IMR-90 (cell line): ENCODE measurements at regions not wholly inside any gene's neighbourhood (a gene's known extent, or its start where the extent isn't known, plus 50 kb on each side); places are given as distances from the start of the nearest gene placed in this dataset.

Source experiments
- ATAC-seq: fragments of 200-7000 bp; cut with Tn5 transposase; 2 replicates; pipeline ENCODE4 v1.9.1; 2020; ENCODE audit warnings: low read depth, mild to moderate bottlenecking, moderate library complexity
- BruUV-seq: library from RNA; stranded (reverse); fragments of 400-500 nt; replicated peaks from 2 replicates; lab custom pipeline; 2021; lab: Mats Ljungman, UMichigan
- CTCF ChIA-PET: fragments of 300-600 bp; formaldehyde crosslinking; extraction: SDS; loops from one replicate; lab custom pipeline; 2021; ENCODE audit warnings: antibody characterized with exemption; lab: Yijun Ruan, JAX
- POLR2A ChIA-PET: fragments of 300-600 bp; sonication (Branson Sonifier 250); formaldehyde crosslinking; loops from one replicate; lab custom pipeline; 2022; ENCODE audit warnings: antibody characterized with exemption; ENCODE audit not compliant: unreplicated experiment; lab: Charles Lee
- DNase-seq: peaks from one replicate; pipeline ENCODE4 v3.0.0; 2013
- H2AFZ ChIP-seq: replicated peaks from 2 replicates; pipeline ENCODE3; 2013; ENCODE audit warnings: low read length, mild to moderate bottlenecking; ENCODE audit not compliant: poor library complexity
- H2AK5ac ChIP-seq: 2 replicates; pipeline ENCODE4 v1.6.1; 2013; ENCODE audit warnings: low read depth, low read length, inconsistent platforms
- H2AK9ac ChIP-seq: replicated peaks from 2 replicates; pipeline ENCODE3; 2013; ENCODE audit warnings: mild to moderate bottlenecking, low read depth, low read length, moderate library complexity; ENCODE audit not compliant: poor library complexity
- H2BK120ac ChIP-seq: 2 replicates; pipeline ENCODE4 v1.6.1; 2013; ENCODE audit warnings: low read depth, low read length, inconsistent platforms
- H2BK15ac ChIP-seq: 3 replicates; pipeline ENCODE4 v1.6.1; 2013; ENCODE audit warnings: low read depth, low read length, inconsistent platforms
- H2BK20ac ChIP-seq: 2 replicates; pipeline ENCODE4 v1.6.1; 2013; ENCODE audit warnings: low read depth, mild to moderate bottlenecking, inconsistent platforms, low read length, moderate library complexity
- H2BK5ac ChIP-seq: 2 replicates; pipeline ENCODE4 v1.6.1; 2013; ENCODE audit warnings: mild to moderate bottlenecking, low read depth, low read length, inconsistent platforms; ENCODE audit not compliant: poor library complexity, severe bottlenecking
- H3K14ac ChIP-seq: replicated peaks from 2 replicates; pipeline ENCODE4 v1.6.1; 2013; ENCODE audit warnings: low read depth, low read length, inconsistent platforms
- H3K18ac ChIP-seq: 2 replicates; pipeline ENCODE4 v1.6.1; 2013; ENCODE audit warnings: low read depth, low read length, control low read depth
- H3K23ac ChIP-seq: 2 replicates; pipeline ENCODE4 v1.6.1; 2013; ENCODE audit warnings: low read depth, low read length, inconsistent platforms
- H3K27ac ChIP-seq: 2 replicates; pipeline ENCODE4 v1.5.1; 2013; ENCODE audit warnings: mild to moderate bottlenecking, control low read depth, low read length; ENCODE audit not compliant: insufficient read depth
- H3K27me3 ChIP-seq: 2 replicates; pipeline ENCODE4 v1.6.1; 2013; ENCODE audit warnings: low read length; ENCODE audit not compliant: control insufficient read depth, insufficient read depth
- H3K36me3 ChIP-seq: 2 replicates; pipeline ENCODE4 v1.6.1; 2013; ENCODE audit warnings: low read length, mixed read lengths; ENCODE audit not compliant: control insufficient read depth, insufficient read depth
- H3K4ac ChIP-seq: 2 replicates; pipeline ENCODE4 v1.6.1; 2013; ENCODE audit warnings: low read depth, low read length, inconsistent platforms
- H3K4me1 ChIP-seq: 2 replicates; pipeline ENCODE4 v1.6.1; 2013; ENCODE audit warnings: low read length, mixed read lengths; ENCODE audit not compliant: control insufficient read depth, insufficient read depth
- H3K4me2 ChIP-seq: 2 replicates; pipeline ENCODE4 v1.6.1; 2013; ENCODE audit warnings: low read depth, mild to moderate bottlenecking, control low read depth, low read length, moderate library complexity
- H3K4me3 ChIP-seq: 2 replicates; pipeline ENCODE4 v1.5.1; 2013; ENCODE audit warnings: low read depth, mild to moderate bottlenecking, control low read depth, low read length, moderate library complexity; ENCODE audit not compliant: insufficient read depth
- H3K56ac ChIP-seq: 2 replicates; pipeline ENCODE4 v1.6.1; 2013; ENCODE audit warnings: low read length, inconsistent platforms; ENCODE audit not compliant: insufficient read depth; ENCODE audit errors: extremely low read depth
- H3K79me1 ChIP-seq, 2 experiments: 2 replicates each; pipeline ENCODE4 v1.6.1; 2013; ENCODE audit warnings: low read length in 2 of 2, inconsistent platforms in 1 of 2, low read depth in 1 of 2
- H3K9ac ChIP-seq: 2 replicates; pipeline ENCODE4 v1.6.1; 2013; ENCODE audit warnings: low read depth, low read length, control low read depth
- H3K9me1 ChIP-seq: 2 replicates; pipeline ENCODE4 v1.6.1; 2013; ENCODE audit warnings: low read length, inconsistent platforms; ENCODE audit not compliant: insufficient read depth
- H3K9me3 ChIP-seq: 2 replicates; pipeline ENCODE4 v1.6.1; 2013; ENCODE audit warnings: low read length; ENCODE audit not compliant: control insufficient read depth, insufficient read depth
- H4K20me1 ChIP-seq: 2 replicates; pipeline ENCODE4 v1.6.1; 2013; ENCODE audit warnings: low read length, inconsistent platforms; ENCODE audit not compliant: insufficient read depth
- H4K5ac ChIP-seq: 2 replicates; pipeline ENCODE4 v1.6.1; 2013; ENCODE audit warnings: mild to moderate bottlenecking, low read depth, low read length, control low read depth
- H4K8ac ChIP-seq, 2 experiments: 2 replicates each; pipeline ENCODE4 v1.6.1; 2013; ENCODE audit warnings: low read depth in 2 of 2, low read length in 2 of 2, control low read depth in 1 of 2, inconsistent platforms in 1 of 2
- H4K91ac ChIP-seq: 2 replicates; pipeline ENCODE4 v1.6.1; 2013; ENCODE audit warnings: low read depth, low read length, inconsistent platforms; ENCODE audit not compliant: insufficient read depth
- BHLHE40 ChIP-seq: fragments of 150-350 bp; IDR thresholded peaks from 2 replicates; pipeline ENCODE4 v1.6.1; 2016; ENCODE audit warnings: mild to moderate bottlenecking, low read depth, low read length
- CEBPB ChIP-seq: IDR thresholded peaks from 2 replicates; pipeline ENCODE4 v1.6.1; 2012; ENCODE audit warnings: low read depth, low read length, improper control_type of control experiment
- CHD1 ChIP-seq: IDR thresholded peaks from 2 replicates; pipeline ENCODE4 v1.6.1; 2012; ENCODE audit warnings: low read depth, low read length, improper control_type of control experiment
- FOS ChIP-seq: fragments of 150-350 bp; IDR thresholded peaks from 2 replicates; pipeline ENCODE4 v1.6.1; 2016; ENCODE audit warnings: low read depth, low read length
- MAFK ChIP-seq: IDR thresholded peaks from 2 replicates; pipeline ENCODE4 v1.6.1; 2012; ENCODE audit warnings: low read depth, low read length, improper control_type of control experiment
- MAZ ChIP-seq: IDR thresholded peaks from 2 replicates; pipeline ENCODE4 v1.6.1; 2012; ENCODE audit warnings: low read depth, mild to moderate bottlenecking, low read length, improper control_type of control experiment, moderate library complexity, borderline replicate concordance
- MXI1 ChIP-seq: IDR thresholded peaks from 2 replicates; pipeline ENCODE4 v1.6.1; 2012; ENCODE audit warnings: low read depth, mild to moderate bottlenecking, low read length, moderate library complexity, borderline replicate concordance
- NFE2L2 ChIP-seq: fragments of 150-350 bp; IDR thresholded peaks from 2 replicates; pipeline ENCODE4 v1.6.1; 2016; ENCODE audit warnings: low read depth, mild to moderate bottlenecking, low read length
- POLR2A ChIP-seq: IDR thresholded peaks from 2 replicates; pipeline ENCODE4 v1.6.1; 2012; ENCODE audit warnings: mild to moderate bottlenecking, low read depth, low read length
- RAD21 ChIP-seq: IDR thresholded peaks from 2 replicates; pipeline ENCODE4 v1.6.1; 2012; ENCODE audit warnings: low read length, improper control_type of control experiment
- RCOR1 ChIP-seq: IDR thresholded peaks from 2 replicates; pipeline ENCODE4 v1.6.1; 2012; ENCODE audit warnings: mild to moderate bottlenecking, low read length, improper control_type of control experiment; ENCODE audit not compliant: insufficient replicate concordance
- RFX5 ChIP-seq: IDR thresholded peaks from 2 replicates; pipeline ENCODE4 v1.8.0; 2012; ENCODE audit warnings: low read depth, mild to moderate bottlenecking, low read length, moderate library complexity
- SMC3 ChIP-seq: fragments of 150-350 bp; IDR thresholded peaks from 2 replicates; pipeline ENCODE4 v1.6.1; 2016; ENCODE audit warnings: low read depth, mild to moderate bottlenecking, antibody characterized with exemption, low read length, moderate library complexity
- WGBS, 2 experiments: methylation state at CpG; one replicate each; pipeline versions ENCODE4 v1.1.5 to v1.1.7; 2013; ENCODE audit warnings: missing lambda C conversion rate in 2 of 2; ENCODE audit not compliant: insufficient read length in 1 of 2; ENCODE audit errors: extremely low coverage in 2 of 2; 5-methylcytosine and 5-hydroxymethylcytosine counted together
- dilution Hi-C: fragments of 300-500 bp; cut with HindIII; formaldehyde crosslinking; loops from one replicate; pipeline ENCODE4 v1.14.3; 2018; ENCODE audit warnings: low sequenced_read_pairs; ENCODE audit not compliant: unreplicated experiment
- in situ Hi-C: fragments of 300-500 bp; cut with MboI; formaldehyde crosslinking; loops from 3 replicates; pipeline ENCODE4 v1.14.3; 2019; ENCODE audit warnings: low sequenced_read_pairs, inconsistent platforms, mixed read lengths
- intact Hi-C: fragments of 100-400 bp; cut with micrococcal nuclease; formaldehyde crosslinking; loops from 2 replicates; pipeline ENCODE4 v1.10.0; 2022
- TF ChIP-seq, protein P1 (sequence below): fragments of 150-350 bp; IDR thresholded peaks from 2 replicates; pipeline ENCODE4 v1.6.1; 2017; ENCODE audit warnings: mild to moderate bottlenecking, antibody characterized with exemption, low read length, low read depth
- TF ChIP-seq, protein P2 (sequence below): fragments of 150-350 bp; IDR thresholded peaks from 2 replicates; pipeline ENCODE4 v1.6.1; 2016; ENCODE audit warnings: low read depth, mild to moderate bottlenecking, low read length, moderate library complexity, borderline replicate concordance
- TF ChIP-seq, protein P3 (sequence below): conservative IDR thresholded peaks from 2 replicates; pipeline ENCODE4 v1.5.1; 2012; ENCODE audit warnings: mild to moderate bottlenecking, low read depth, low read length, improper control_type of control experiment

DNA sequence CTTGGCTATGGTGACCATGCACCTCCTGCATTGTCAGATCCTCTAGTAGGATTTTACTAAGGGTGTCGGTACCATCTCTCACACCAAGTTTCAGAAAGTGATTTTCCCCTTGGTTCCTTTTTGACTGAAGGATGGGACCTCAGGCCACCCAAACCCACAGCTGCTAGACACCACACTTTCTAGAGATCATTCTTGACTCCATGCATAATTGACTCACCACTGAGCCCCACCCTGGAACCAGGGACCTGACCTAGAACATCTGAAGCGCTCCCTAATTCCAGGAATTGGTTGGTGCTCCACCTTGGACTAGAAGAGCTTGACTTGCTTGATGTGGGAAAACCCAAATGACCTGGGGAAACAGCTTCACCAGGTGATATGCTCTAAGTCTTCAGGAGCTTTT, 206.8 kb upstream of the EGLN3 start:
- Histone ChIP-seq H3K4me2 (no peak overlapping the region), H2AK5ac (no peak overlapping the region), H3K27ac (no peak overlapping the region), H2AK9ac (no peak overlapping the region), H3K14ac (no peak overlapping the region), H3K9me3 (no peaks in the 10 kb centered on the region), H4K5ac (no peak overlapping the region), H2BK20ac (no peak overlapping the region), H3K79me1 (no peaks in the 10 kb centered on the region), H2AFZ (no peak overlapping the region), H2BK15ac (no peak overlapping the region), H3K18ac (no peak overlapping the region), H2BK120ac (no peak overlapping the region), H3K36me3 (no peaks in the 10 kb centered on the region), H3K4me1 (no peaks in the 10 kb centered on the region), H3K4me3 (no peak overlapping the region), H4K8ac (no peak overlapping the region), H2BK5ac (no peak overlapping the region), H3K4ac (no peak overlapping the region), H3K56ac (no peak overlapping the region), H3K9me1 (no peaks in the 10 kb centered on the region), H4K20me1 (no peaks in the 10 kb centered on the region), H3K23ac (no peak overlapping the region), H3K9ac (no peak overlapping the region), H4K91ac (no peak overlapping the region), H3K27me3 (no peaks in the 10 kb centered on the region)
- no TSS peak for BruUV-seq
- TF ChIP-seq MAFK (no peak), POLR2A (no peak), BHLHE40 (no peak), MAZ (no peak), MXI1 (no peak), NFE2L2 (no peak), CEBPB (no peak), FOS (no peak), RAD21 (no peak), SMC3 (no peak), RCOR1 (no peak), RFX5 (no peak), CHD1 (no peak)
- TF ChIP-seq, protein P1, sequence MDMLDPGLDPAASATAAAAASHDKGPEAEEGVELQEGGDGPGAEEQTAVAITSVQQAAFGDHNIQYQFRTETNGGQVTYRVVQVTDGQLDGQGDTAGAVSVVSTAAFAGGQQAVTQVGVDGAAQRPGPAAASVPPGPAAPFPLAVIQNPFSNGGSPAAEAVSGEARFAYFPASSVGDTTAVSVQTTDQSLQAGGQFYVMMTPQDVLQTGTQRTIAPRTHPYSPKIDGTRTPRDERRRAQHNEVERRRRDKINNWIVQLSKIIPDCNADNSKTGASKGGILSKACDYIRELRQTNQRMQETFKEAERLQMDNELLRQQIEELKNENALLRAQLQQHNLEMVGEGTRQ, result no peak
- TF ChIP-seq, protein P2, sequence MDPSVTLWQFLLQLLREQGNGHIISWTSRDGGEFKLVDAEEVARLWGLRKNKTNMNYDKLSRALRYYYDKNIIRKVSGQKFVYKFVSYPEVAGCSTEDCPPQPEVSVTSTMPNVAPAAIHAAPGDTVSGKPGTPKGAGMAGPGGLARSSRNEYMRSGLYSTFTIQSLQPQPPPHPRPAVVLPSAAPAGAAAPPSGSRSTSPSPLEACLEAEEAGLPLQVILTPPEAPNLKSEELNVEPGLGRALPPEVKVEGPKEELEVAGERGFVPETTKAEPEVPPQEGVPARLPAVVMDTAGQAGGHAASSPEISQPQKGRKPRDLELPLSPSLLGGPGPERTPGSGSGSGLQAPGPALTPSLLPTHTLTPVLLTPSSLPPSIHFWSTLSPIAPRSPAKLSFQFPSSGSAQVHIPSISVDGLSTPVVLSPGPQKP, result no peak
- TF ChIP-seq, protein P3, sequence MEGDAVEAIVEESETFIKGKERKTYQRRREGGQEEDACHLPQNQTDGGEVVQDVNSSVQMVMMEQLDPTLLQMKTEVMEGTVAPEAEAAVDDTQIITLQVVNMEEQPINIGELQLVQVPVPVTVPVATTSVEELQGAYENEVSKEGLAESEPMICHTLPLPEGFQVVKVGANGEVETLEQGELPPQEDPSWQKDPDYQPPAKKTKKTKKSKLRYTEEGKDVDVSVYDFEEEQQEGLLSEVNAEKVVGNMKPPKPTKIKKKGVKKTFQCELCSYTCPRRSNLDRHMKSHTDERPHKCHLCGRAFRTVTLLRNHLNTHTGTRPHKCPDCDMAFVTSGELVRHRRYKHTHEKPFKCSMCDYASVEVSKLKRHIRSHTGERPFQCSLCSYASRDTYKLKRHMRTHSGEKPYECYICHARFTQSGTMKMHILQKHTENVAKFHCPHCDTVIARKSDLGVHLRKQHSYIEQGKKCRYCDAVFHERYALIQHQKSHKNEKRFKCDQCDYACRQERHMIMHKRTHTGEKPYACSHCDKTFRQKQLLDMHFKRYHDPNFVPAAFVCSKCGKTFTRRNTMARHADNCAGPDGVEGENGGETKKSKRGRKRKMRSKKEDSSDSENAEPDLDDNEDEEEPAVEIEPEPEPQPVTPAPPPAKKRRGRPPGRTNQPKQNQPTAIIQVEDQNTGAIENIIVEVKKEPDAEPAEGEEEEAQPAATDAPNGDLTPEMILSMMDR, result no peak
- POLR2A ChIA-PET, result no interaction called here
- in situ Hi-C loops, result no loop called here
- no CpG with 5 or more reads among the region's 2 CpGs for WGBS, 2 experiments
- CTCF ChIA-PET, result no interaction called here
- dilution Hi-C loops, result no loop called here
- ATAC-seq (no peak), DNase-seq (no peak)
- intact Hi-C loops, result no loop called here
